ENCODE measurements at regions not wholly inside any gene's neighbourhood (a gene's known extent, or its start where the extent isn't known, plus 50 kb on each side); places are given as distances from the start of the nearest gene placed in this dataset.

GRCh38 chr13:22176968-22177520 is 506.2 kb downstream of the FGF9 start:
- Histone ChIP-seq H3K27me3 (replicated peaks in 1 of 4; ENCODE audit: control insufficient read depth in 3 of 4, extremely low read depth in 1 of 4, insufficient read depth in 3 of 4, low read length in 3 of 4) (no peaks in the 10 kb centered on the region), H3K4me2 (ENCODE audit: insufficient read depth in 1 of 2, low read depth in 2 of 2, low read length in 2 of 2) (no peak overlapping the region), H3K79me1 (ENCODE audit: low read depth, low read length) (no peaks in the 10 kb centered on the region), H4K5ac (ENCODE audit: insufficient read length, low read depth, low read length) (no peak overlapping the region), H2BK15ac (ENCODE audit: low read length) (no peak overlapping the region), H3K56ac (replicated peaks; ENCODE audit: insufficient read length, low read depth, low read length) (no peak overlapping the region), H4K8ac (ENCODE audit: extremely low read depth, insufficient read depth, low read length) (no peak overlapping the region), H4K91ac (replicated peaks; ENCODE audit: insufficient read length, low read length) (no peak overlapping the region), H3K4ac (replicated peaks; ENCODE audit: insufficient read length, low read depth, low read length) (no peak overlapping the region), H2AK5ac (ENCODE audit: low read depth, low read length) (no peak overlapping the region), H2AFZ (ENCODE audit: low read length) (no peak overlapping the region), H2BK20ac (ENCODE audit: low read length) (no peak overlapping the region), H3K23ac (ENCODE audit: insufficient read length) (no peak overlapping the region), H3K9me3 (ENCODE audit: insufficient read depth in 2 of 2, low read depth in 1 of 2, low read length in 1 of 2) (no peaks in the 10 kb centered on the region), H3K23me2 (ENCODE audit: low read depth, low read length) (no peaks in the 10 kb centered on the region), H3K79me2 (ENCODE audit: control insufficient read depth in 1 of 2, insufficient read depth in 2 of 2, low read length in 2 of 2) (no peaks in the 10 kb centered on the region), H4K20me1 (replicated peaks in 1 of 2; ENCODE audit: control insufficient read depth in 1 of 2, insufficient read depth in 2 of 2, low read length in 2 of 2) (no peaks in the 10 kb centered on the region), H3K4me3 (ENCODE audit: extremely low read depth in 1 of 4, insufficient read depth in 2 of 4, low read depth in 3 of 4, low read length in 4 of 4) (no peak overlapping the region), H3K9ac (replicated peaks in 1 of 4; ENCODE audit: extremely low read depth in 1 of 4, low read depth in 3 of 4, low read length in 3 of 4) (no peak overlapping the region), H2BK120ac (replicated peaks; ENCODE audit: low read depth, low read length) (no peak overlapping the region), H3K18ac (ENCODE audit: extremely low read depth, low read length) (no peak overlapping the region), H3K36me3 (ENCODE audit: control insufficient read depth in 2 of 4, insufficient read depth in 4 of 4, low read length in 3 of 4) (no peaks in the 10 kb centered on the region), H3K14ac (ENCODE audit: insufficient read length) (no peak overlapping the region), H3K27ac (ENCODE audit: low read depth, low read length) (no peak overlapping the region), H3K4me1 (replicated peaks in 1 of 4; ENCODE audit: control insufficient read depth in 3 of 4, insufficient read depth in 4 of 4, low read length in 3 of 4) (no peaks in the 10 kb centered on the region), H2BK12ac (ENCODE audit: low read depth, low read length) (no peak overlapping the region), H2BK5ac (ENCODE audit: low read depth, low read length) (no peak overlapping the region)
- POLR2A ChIA-PET (ENCODE audit: partially characterized antibody): no interaction called here
- FAIRE-seq: no peak
- TF ChIP-seq TAF7 (optimal IDR thresholded peaks at IDR 0.05; ENCODE audit: borderline replicate concordance, low read depth, low read length) (no peak), SRF (IDR thresholded peaks at IDR 0.05; ENCODE audit: low read depth, low read length) (no peak), CEBPB (IDR thresholded peaks at IDR 0.05; ENCODE audit: low read depth, low read length) (no peak)
- no peak for DNase-seq (ENCODE audit: low read depth in 1 of 2, low spot score in 2 of 2)
- CTCF ChIA-PET (ENCODE audit: partially characterized antibody): interaction anchor here (3.8 kb wide), 1 partner anchor 12 kb away, joined by 20 read pairs; no protein-coding TSS in a partner anchor
- WGBS, 2 experiments (ENCODE audit: extremely low coverage in 1 of 2, insufficient coverage in 1 of 2, insufficient read length in 1 of 2, insufficient replicate concordance in 2 of 2, low coverage in 1 of 2, low lambda C conversion rate in 2 of 2, missing lambda C conversion rate in 1 of 2): 97% methylated on average over 4 of the region's 4 CpGs; no CpG with 5 or more reads in 1 of the 2 experiments
